HepG2 (cell line): ENCODE measurements at regions not wholly inside any gene's neighbourhood (a gene's known extent, or its start where the extent isn't known, plus 50 kb on each side); places are given as distances from the start of the nearest gene placed in this dataset.

Source experiments
- ATF7-NPFF ChIP-seq: sonication (generic); formaldehyde crosslinking; IDR thresholded peaks from 2 replicates; pipeline ENCODE4 v1.8.1; 2023; ENCODE audit warnings: mild to moderate bottlenecking, low read depth, missing genetic modification reagents, moderate library complexity
- CTCF ChIP-seq: sonication (generic); formaldehyde crosslinking; IDR thresholded peaks from 2 replicates; pipeline ENCODE4 v1.5.0; 2020; ENCODE audit warnings: mild to moderate bottlenecking, missing genetic modification reagents, moderate library complexity
- HNF1B ChIP-seq: sonication (generic); formaldehyde crosslinking; IDR thresholded peaks from 2 replicates; pipeline ENCODE4 v1.5.1; 2020; ENCODE audit warnings: mild to moderate bottlenecking, moderate library complexity, missing genetic modification reagents
- HNRNPLL ChIP-seq: fragments of 200-400 bp; formaldehyde crosslinking; IDR thresholded peaks from 2 replicates; pipeline ENCODE4 v1.6.1; 2017; ENCODE audit warnings: mild to moderate bottlenecking, low read depth, low read length; ENCODE audit not compliant: poor library complexity, severe bottlenecking
- HOMEZ ChIP-seq: IDR thresholded peaks from 2 replicates; pipeline ENCODE4 v1.6.1; 2016; ENCODE audit warnings: low read depth
- KLF16 ChIP-seq, 2 experiments: sonication (generic) in 1 of 2; formaldehyde crosslinking in 1 of 2; IDR thresholded peaks; 2 replicates each; pipeline versions ENCODE4 v1.6.1 to v1.8.0; 2016 to 2023; ENCODE audit warnings: missing genetic modification reagents in 2 of 2, missing compliant biosample characterization in 1 of 2
- LCORL ChIP-seq, 2 experiments: fragments of 450-650 bp in 1 of 2; sonication (generic) in 1 of 2; formaldehyde crosslinking in 1 of 2; IDR thresholded peaks; 2 replicates each; pipeline versions ENCODE4 v1.5.0 to v1.6.1; 2017 to 2020; ENCODE audit warnings: antibody characterized with exemption in 1 of 2, missing genetic modification reagents in 1 of 2
- SSRP1 ChIP-seq: IDR thresholded peaks from 2 replicates; pipeline ENCODE4 v1.6.1; 2016; ENCODE audit warnings: control low read depth
- XRCC5 ChIP-seq: fragments of 200-400 bp; formaldehyde crosslinking; optimal IDR thresholded peaks from 2 replicates; pipeline ENCODE3; 2017; ENCODE audit warnings: mild to moderate bottlenecking, low read length
- ZC3H13 ChIP-seq: sonication (generic); formaldehyde crosslinking; IDR thresholded peaks from 2 replicates; pipeline ENCODE4 v1.8.1; 2023; ENCODE audit warnings: mild to moderate bottlenecking, missing genetic modification reagents, moderate library complexity
- ZHX1 ChIP-seq: sonication (generic); formaldehyde crosslinking; IDR thresholded peaks from 2 replicates; pipeline ENCODE4 v1.8.1; 2022; ENCODE audit warnings: low read depth, mild to moderate bottlenecking, missing genetic modification reagents
- ZNF230 ChIP-seq: sonication (generic); formaldehyde crosslinking; IDR thresholded peaks from 2 replicates; pipeline ENCODE4 v1.4.0; 2020; ENCODE audit warnings: mild to moderate bottlenecking, missing genetic modification reagents
- ZNF274 ChIP-seq: sonication (generic); formaldehyde crosslinking; IDR thresholded peaks from 2 replicates; pipeline ENCODE4 v1.5.1; 2020; ENCODE audit warnings: mild to moderate bottlenecking, missing genetic modification reagents
- ZNF567 ChIP-seq: sonication (generic); formaldehyde crosslinking; IDR thresholded peaks from 2 replicates; pipeline ENCODE4 v1.8.1; 2023; ENCODE audit warnings: mild to moderate bottlenecking, missing genetic modification reagents, borderline replicate concordance
- ZNF687 ChIP-seq: sonication (generic); formaldehyde crosslinking; IDR thresholded peaks from 2 replicates; pipeline ENCODE4 v1.5.1; 2020; ENCODE audit warnings: mild to moderate bottlenecking, missing genetic modification reagents, moderate library complexity
- ZNF768 ChIP-seq: sonication (generic); formaldehyde crosslinking; IDR thresholded peaks from 2 replicates; pipeline ENCODE4 v1.4.0; 2020; ENCODE audit warnings: missing genetic modification reagents

- no peak for TF ChIP-seq ZHX1 (CRISPR knock-in tag)
- peak; percentile 64; the same call in 1 of the 2 replicates for TF ChIP-seq ZNF768
- TF ChIP-seq HNRNPLL, result peak; percentile 53
- no peak for TF ChIP-seq LCORL (IDR thresholded peaks at IDR 0.05)
- 0 out of 2 replicates have a peak, but pooled peaks have one; percentile 18 for TF ChIP-seq LCORL (CRISPR knock-in tag; IDR thresholded peaks at IDR 0.05)
- TF ChIP-seq ZNF567, result no peak
- TF ChIP-seq HOMEZ (CRISPR knock-in tag), result no peak
- peak; percentile 26; the same call in 1 of the 2 replicates for TF ChIP-seq HNF1B
- 0 out of 2 replicates have a peak, but pooled peaks have one; percentile 7 for TF ChIP-seq ATF7-NPFF (CRISPR knock-in tag)
- TF ChIP-seq CTCF (CRISPR knock-in tag), result peak; percentile 94
- TF ChIP-seq SSRP1, result no peak
- TF ChIP-seq ZC3H13, result no peak
- TF ChIP-seq ZNF687 (CRISPR knock-in tag), result peak; percentile 47
- peak; percentile 24 for TF ChIP-seq XRCC5
- TF ChIP-seq KLF16 (CRISPR knock-in tag; IDR thresholded peaks at IDR 0.05), result 0 out of 4 replicates have a peak, but pooled peaks of 1 of the 2 experiments have one; percentile 8
- no peak for TF ChIP-seq ZNF230 (CRISPR knock-in tag)
- 0 out of 2 replicates have a peak, but pooled peaks have one; percentile 26 for TF ChIP-seq ZNF274
Observed at GRCh38 chr11:64448599-64449380, 89.8 kb downstream of the RPS6KA4 start (continued).
